Endothelial cell (in vitro differentiated cells): ENCODE measurements at regions not wholly inside any gene's neighbourhood (a gene's known extent, or its start where the extent isn't known, plus 50 kb on each side); places are given as distances from the start of the nearest gene placed in this dataset.

Experiments
- DNase-seq: peaks from one replicate; pipeline ENCODE4 v3.0.0; 2021; ENCODE audit warnings: low spot score
- H3K27ac Mint-ChIP-seq: one replicate; pipeline ENCODE4 v1.8.0; 2021; ENCODE audit warnings: mixed read lengths, inconsistent platforms; ENCODE audit not compliant: unreplicated experiment
- H3K27me3 Mint-ChIP-seq: one replicate; pipeline ENCODE4 v1.8.0; 2021; ENCODE audit warnings: mild to moderate bottlenecking, moderate library complexity, mixed read lengths, inconsistent platforms; ENCODE audit not compliant: unreplicated experiment
- H3K36me3 Mint-ChIP-seq: one replicate; pipeline ENCODE4 v1.8.0; 2021; ENCODE audit warnings: mild to moderate bottlenecking, low read depth, mixed read lengths, inconsistent platforms; ENCODE audit not compliant: unreplicated experiment
- H3K4me1 Mint-ChIP-seq: one replicate; pipeline ENCODE4 v1.8.0; 2021; ENCODE audit warnings: mild to moderate bottlenecking, mixed read lengths, inconsistent platforms; ENCODE audit not compliant: unreplicated experiment
- H3K4me3 Mint-ChIP-seq: one replicate; pipeline ENCODE4 v1.8.0; 2021; ENCODE audit warnings: mild to moderate bottlenecking, mixed read lengths, inconsistent platforms; ENCODE audit not compliant: unreplicated experiment
- H3K9me3 Mint-ChIP-seq: one replicate; pipeline ENCODE4 v1.8.0; 2021; ENCODE audit warnings: mixed read lengths, inconsistent platforms; ENCODE audit not compliant: unreplicated experiment
- CTCF ChIP-seq: fragments of 200-600 bp; sonication (generic); IDR thresholded peaks from one replicate; pipeline ENCODE4 v1.5.0; 2021; ENCODE audit warnings: antibody characterized with exemption; ENCODE audit not compliant: unreplicated experiment

- TF ChIP-seq CTCF, result no peak
- no peaks in the 10 kb centered on the region for H3K27me3 Mint-ChIP-seq
- H3K36me3 Mint-ChIP-seq, result no peaks in the 10 kb centered on the region
- H3K4me3 Mint-ChIP-seq, result no peak overlapping the region
- no peaks in the 10 kb centered on the region for H3K9me3 Mint-ChIP-seq
- no peaks in the 10 kb centered on the region for H3K4me1 Mint-ChIP-seq
- H3K27ac Mint-ChIP-seq, result no peak overlapping the region
- DNase-seq, result no peak
These were observed 246.4 kb upstream of the ADAMTS5 start for GRCh38 chr21:27213303-27213702.

- Mint-ChIP-seq H3K27ac (no peak overlapping the region), H3K4me1 (no peaks in the 10 kb centered on the region), H3K4me3 (no peak overlapping the region), H3K27me3 (no peaks in the 10 kb centered on the region), H3K36me3 (no peaks in the 10 kb centered on the region), H3K9me3 (no peaks in the 10 kb centered on the region)
- no peak for DNase-seq
- TF ChIP-seq CTCF, result no peak
These were observed 245.6 kb upstream of the ADAMTS5 start for GRCh38 chr21:27212441-27212840.

- Mint-ChIP-seq H3K27ac (no peak overlapping the region), H3K4me1 (peaks cover 8% of the 10 kb centered on the region), H3K4me3 (no peak overlapping the region), H3K36me3 (no peaks in the 10 kb centered on the region), H3K27me3 (no peaks in the 10 kb centered on the region), H3K9me3 (no peaks in the 10 kb centered on the region)
- no peak for DNase-seq
- TF ChIP-seq CTCF, result no peak
These were observed 242.7 kb upstream of the ADAMTS5 start for GRCh38 chr21:27209546-27209945.

GRCh38 chr21:27206368-27206982 lies 239.6 kb upstream of the ADAMTS5 start:
- no peak for TF ChIP-seq CTCF
- Mint-ChIP-seq H3K9me3 (no peaks in the 10 kb centered on the region), H3K36me3 (no peaks in the 10 kb centered on the region), H3K27ac (no peak overlapping the region), H3K4me1 (peaks cover 8% of the 10 kb centered on the region), H3K4me3 (no peak overlapping the region), H3K27me3 (peaks cover 1% of the 10 kb centered on the region)
- DNase-seq, result no peak

GRCh38 chr21:27202301-27202700 lies 235.4 kb upstream of the ADAMTS5 start:
- no peaks in the 10 kb centered on the region for H3K36me3 Mint-ChIP-seq
- H3K27ac Mint-ChIP-seq, result no peak overlapping the region
- no peak for DNase-seq
- H3K9me3 Mint-ChIP-seq, result no peaks in the 10 kb centered on the region
- TF ChIP-seq CTCF, result no peak
- peaks cover 3% of the 10 kb centered on the region for H3K27me3 Mint-ChIP-seq
- H3K4me1 Mint-ChIP-seq, result peaks cover 8% of the 10 kb centered on the region
- H3K4me3 Mint-ChIP-seq, result no peak overlapping the region
